Skeletal muscle tissue (tissue), 3 donors: ENCODE measurements at regions not wholly inside any gene's neighbourhood (a gene's known extent, or its start where the extent isn't known, plus 50 kb on each side); places are given as distances from the start of the nearest gene placed in this dataset.
A peak's percentile ranks its signal among the peaks of the same experiment; 100 is the strongest.
"Not testable (repeated sequence)": the region's sequence is repeated elsewhere in the genome, so short reads cannot be mapped to it uniquely, and the experiment has no call there.

Experiments
- H3K27ac ChIP-seq: one replicate; pipeline ENCODE4 v1.7.0; 2013; ENCODE audit warnings: mild to moderate bottlenecking, low read depth, low read length, inconsistent platforms
- H3K27me3 ChIP-seq, 3 donors: one replicate each; pipeline ENCODE4 v1.7.0; 2013; ENCODE audit warnings: low read length in 3 of 3; ENCODE audit not compliant: control insufficient read depth in 3 of 3, insufficient read depth in 3 of 3
- H3K36me3 ChIP-seq, 3 donors: one replicate each; pipeline ENCODE4 v1.7.0; 2013; ENCODE audit warnings: low read length in 3 of 3; ENCODE audit not compliant: control insufficient read depth in 3 of 3, insufficient read depth in 3 of 3
- H3K4me1 ChIP-seq, 3 donors: one replicate each; pipeline ENCODE4 v1.7.0; 2013; ENCODE audit warnings: low read length in 3 of 3, mild to moderate bottlenecking in 3 of 3; ENCODE audit not compliant: control insufficient read depth in 3 of 3, insufficient read depth in 3 of 3
- H3K4me3 ChIP-seq, 3 donors: one replicate each; pipeline ENCODE4 v1.7.0; 2013; ENCODE audit warnings: low read length in 3 of 3
- H3K9ac ChIP-seq, 3 donors: one replicate each; pipeline ENCODE4 v1.7.0; 2013; ENCODE audit warnings: low read length in 3 of 3, mild to moderate bottlenecking in 3 of 3, moderate library complexity in 2 of 3, low read depth in 1 of 3
- H3K9me3 ChIP-seq, 3 donors: one replicate each; pipeline ENCODE4 v1.7.0; 2013; ENCODE audit warnings: low read length in 3 of 3; ENCODE audit not compliant: control insufficient read depth in 3 of 3
- donor health status: Osteomylitis.

DNA sequence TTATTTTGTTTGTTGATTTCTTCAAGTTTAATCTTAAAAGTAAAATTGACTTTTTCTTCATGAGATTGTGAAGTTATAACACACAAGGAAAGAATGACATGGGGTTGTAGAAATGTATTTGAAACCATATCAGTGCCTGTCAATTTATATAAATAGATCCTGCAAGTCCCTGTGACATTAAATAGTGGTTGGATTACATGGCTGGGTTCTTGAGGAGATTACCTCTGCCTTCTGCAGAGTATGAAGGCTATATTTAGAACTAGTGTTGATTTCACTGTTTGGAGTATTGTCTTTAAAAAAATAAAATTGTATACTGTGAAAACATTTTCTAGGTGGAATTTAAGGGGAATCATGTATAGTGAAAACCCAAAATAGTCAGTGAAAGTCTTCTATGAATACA lies 385.8 kb upstream of the SMIM30 start:
- Histone ChIP-seq H3K9ac (peak overlapping the region in 2 of 3 donors; percentile 33 to 39), H3K4me1 (peaks cover 0 to 10% (median 9%) of the 10 kb centered on the region in 3 donors), H3K4me3 (peak overlapping the region in 1 of 3 donors; percentile 17), H3K27ac (peak overlapping the region; percentile 90), H3K27me3 (no peaks in the 10 kb centered on the region), H3K36me3 (no peaks in the 10 kb centered on the region), H3K9me3 (no peaks in the 10 kb centered on the region)

DNA sequence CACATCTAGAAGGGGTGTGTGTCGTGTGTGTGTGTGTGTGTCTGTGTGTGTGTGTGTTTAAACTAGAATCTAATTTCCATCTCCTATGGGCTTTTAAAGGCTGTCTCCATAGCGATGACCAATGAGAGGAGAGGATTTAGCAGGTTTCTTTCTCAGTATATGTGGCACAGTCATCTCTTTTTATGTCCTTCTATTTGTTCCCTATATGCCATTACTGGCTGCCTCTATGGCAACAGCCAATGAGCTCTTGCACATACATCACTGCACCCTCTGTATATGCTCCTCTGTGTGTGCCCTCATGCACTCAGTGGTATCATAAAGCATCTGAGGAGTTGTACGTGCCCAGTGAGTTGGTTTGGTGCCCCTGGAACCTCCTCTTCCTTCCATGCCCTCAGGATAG lies 378.2 kb upstream of the SMIM30 start:
- not testable (repeated sequence) for H3K4me3 ChIP-seq, H3K9me3 ChIP-seq, H3K9ac ChIP-seq, H3K36me3 ChIP-seq, H3K27ac ChIP-seq, H3K27me3 ChIP-seq, H3K4me1 ChIP-seq

DNA sequence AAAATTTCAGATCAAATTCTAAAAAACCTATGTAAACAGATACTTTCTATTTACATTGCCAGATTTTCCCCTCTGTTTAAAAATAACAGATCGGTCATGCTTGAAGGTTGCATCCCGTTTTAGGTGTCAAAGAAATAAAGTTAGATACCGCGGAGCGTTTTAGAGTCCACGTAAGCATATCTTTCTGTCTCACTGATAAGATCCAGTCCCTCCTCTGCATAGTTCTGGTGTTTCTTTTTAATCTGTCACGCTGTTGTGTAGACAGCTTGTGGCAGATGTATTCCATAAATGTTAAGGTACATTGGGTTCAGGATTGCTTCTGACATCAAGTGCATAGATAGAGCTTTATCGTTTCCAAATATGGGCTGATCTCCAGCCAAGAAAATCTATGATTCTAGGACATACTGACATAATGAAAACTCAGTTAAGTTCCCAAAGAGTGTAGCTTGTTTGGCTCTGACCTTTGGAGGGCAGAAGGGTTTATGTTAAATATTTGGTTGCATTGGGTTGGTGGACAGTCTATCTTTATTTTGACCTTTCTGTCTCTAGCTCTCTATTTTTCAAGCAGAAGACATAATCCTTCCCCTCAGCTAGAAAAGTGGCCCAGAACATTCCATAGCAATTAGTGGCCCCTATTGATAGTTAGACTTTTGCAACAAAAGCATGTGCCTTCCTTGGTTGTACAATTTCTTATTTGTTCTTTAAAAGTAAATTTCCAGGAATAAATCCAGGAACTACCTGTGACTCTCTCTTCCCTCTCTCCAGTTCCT lies 376.6 kb upstream of the SMIM30 start:
- H3K27ac ChIP-seq, H3K4me3 ChIP-seq, H3K9ac ChIP-seq, H3K27me3 ChIP-seq, H3K4me1 ChIP-seq, H3K36me3 ChIP-seq, H3K9me3 ChIP-seq: not testable (repeated sequence)

DNA sequence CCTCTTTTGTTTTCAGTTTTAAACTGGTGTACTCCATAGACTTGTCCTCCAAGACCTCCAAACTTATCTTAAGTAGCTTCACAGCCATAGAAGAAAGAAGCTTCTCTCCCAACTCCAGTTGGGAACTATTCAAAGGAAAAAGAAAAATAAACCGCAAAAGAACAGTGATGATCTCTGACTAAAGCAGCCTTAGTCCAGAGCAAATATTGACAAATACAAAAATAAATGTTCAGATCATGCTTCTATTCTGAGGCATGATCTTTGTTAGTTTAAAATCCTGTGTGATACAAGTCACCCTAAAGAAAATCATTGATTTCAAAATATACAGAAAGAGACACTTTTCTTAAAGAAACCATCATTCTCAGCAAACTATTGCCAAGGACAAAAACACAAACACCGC lies 373.0 kb upstream of the SMIM30 start:
- Histone ChIP-seq H3K4me1 (no peaks in the 10 kb centered on the region), H3K36me3 (no peaks in the 10 kb centered on the region), H3K9ac (no peak overlapping the region), H3K27me3 (no peaks in the 10 kb centered on the region), H3K27ac (no peak overlapping the region), H3K9me3 (peaks cover 0 to 2% (median 0%) of the 10 kb centered on the region in 3 donors), H3K4me3 (no peak overlapping the region)

DNA sequence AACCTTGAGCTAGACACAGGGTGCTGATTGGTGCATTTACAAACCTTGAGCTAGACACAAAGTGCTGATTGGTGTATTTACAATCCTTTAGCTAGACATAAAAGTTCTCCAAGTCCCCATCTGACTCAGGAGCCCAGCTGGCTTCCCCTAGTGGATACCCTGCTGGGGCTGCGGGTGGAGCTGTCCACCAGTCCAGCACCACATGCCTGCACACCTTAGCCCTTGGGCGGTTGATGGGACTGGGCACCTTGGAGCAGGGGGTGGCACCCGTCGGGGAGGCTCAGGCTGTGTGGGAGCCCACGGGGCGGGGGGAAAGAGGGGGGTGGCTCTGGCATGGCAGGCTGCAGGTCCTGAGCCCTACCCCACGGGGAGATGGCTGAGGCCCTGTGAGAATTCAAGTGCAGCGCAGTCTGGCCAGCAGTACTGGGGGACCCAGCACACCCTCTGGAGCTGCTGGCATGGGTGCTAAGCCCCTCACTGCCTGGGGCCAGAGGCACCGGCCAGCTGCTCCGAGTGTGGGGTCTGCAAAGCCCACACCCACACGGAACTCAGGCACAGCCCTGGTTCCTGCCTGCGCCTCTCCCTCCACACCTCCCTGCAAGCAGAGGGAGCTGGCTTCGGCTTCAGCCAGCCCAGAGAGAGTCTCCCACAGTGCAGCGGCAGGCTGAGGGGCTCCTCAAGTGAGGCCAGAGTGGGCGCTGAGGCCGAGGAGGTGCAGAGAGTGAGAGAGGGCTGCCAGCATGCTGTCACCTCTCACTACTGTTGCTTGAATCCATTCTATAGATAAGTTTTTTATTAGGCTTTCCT lies 369.8 kb upstream of the SMIM30 start:
- Histone ChIP-seq H3K9ac (no peak overlapping the region), H3K4me3 (no peak overlapping the region), H3K36me3 (no peaks in the 10 kb centered on the region), H3K27me3 (no peaks in the 10 kb centered on the region), H3K9me3 (peaks cover 0 to 4% (median 2%) of the 10 kb centered on the region in 3 donors), H3K4me1 (no peaks in the 10 kb centered on the region), H3K27ac (no peak overlapping the region)

DNA sequence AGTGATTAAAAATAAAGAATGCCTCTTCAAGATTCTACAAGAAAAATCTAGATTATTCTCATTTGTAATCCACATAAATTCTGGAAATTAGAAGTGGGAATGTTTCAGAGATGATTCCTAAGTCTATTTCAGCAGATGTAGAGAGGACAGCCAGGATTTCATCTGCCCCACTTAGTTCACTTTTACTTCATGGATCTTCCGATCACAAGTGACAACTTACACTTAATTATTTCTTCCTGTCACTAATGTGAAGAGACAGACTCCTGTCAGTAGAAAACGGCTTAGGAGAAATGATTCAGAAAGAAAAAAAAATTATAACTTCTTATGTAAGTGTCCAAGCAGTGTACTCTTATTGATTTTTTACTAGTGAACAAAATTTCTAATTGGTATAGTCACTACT lies 368.2 kb upstream of the SMIM30 start:
- peaks cover 0 to 4% (median 2%) of the 10 kb centered on the region in 3 donors for H3K9me3 ChIP-seq
- H3K36me3 ChIP-seq: no peaks in the 10 kb centered on the region
- H3K9ac ChIP-seq: no peak overlapping the region
- no peak overlapping the region for H3K27ac ChIP-seq
- H3K4me1 ChIP-seq: no peaks in the 10 kb centered on the region
- H3K27me3 ChIP-seq: no peaks in the 10 kb centered on the region
- H3K4me3 ChIP-seq: no peak overlapping the region

DNA sequence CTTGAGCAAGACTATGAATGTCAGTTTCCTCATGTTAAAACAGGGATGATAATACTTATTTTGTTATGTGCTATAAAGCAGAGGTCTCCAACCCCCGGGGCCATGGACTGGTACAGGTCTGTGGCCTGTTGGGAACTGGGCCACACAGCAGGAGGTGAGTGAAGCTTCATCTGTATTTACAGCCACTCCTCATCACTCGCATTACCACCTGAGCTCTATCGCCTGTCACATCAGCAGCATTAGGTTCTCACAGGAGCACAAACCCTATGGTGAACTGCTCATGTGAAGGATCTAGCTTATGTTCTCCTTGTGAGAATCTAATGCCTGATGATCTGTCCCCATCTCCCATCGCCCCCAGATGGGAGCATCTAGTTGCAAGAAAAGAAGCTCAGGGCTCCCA lies 365.3 kb upstream of the SMIM30 start:
- no peaks in the 10 kb centered on the region for H3K4me1 ChIP-seq
- no peak overlapping the region for H3K9ac ChIP-seq
- no peak overlapping the region for H3K4me3 ChIP-seq
- H3K9me3 ChIP-seq: peaks cover 0 to 4% (median 2%) of the 10 kb centered on the region in 3 donors
- no peaks in the 10 kb centered on the region for H3K36me3 ChIP-seq
- H3K27ac ChIP-seq: no peak overlapping the region
- no peaks in the 10 kb centered on the region for H3K27me3 ChIP-seq

DNA sequence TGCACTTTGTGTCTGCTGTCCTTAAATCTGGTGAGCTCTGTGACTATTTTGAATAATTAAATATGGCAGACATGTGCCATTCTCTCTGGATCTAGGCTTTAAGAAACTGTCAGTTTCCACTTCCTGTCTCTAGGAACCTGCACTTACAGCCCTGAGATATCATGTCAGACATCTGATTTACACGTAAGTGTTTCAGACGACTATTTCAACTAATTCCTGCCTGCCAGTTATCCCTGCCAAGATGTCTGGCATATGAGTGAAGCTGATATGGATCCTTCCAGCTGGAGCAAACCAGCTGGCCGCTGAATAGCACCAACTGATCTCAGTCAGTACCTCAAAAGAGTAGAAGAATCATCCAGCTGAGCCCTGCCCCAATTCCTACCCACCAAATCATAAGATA lies 362.2 kb upstream of the SMIM30 start:
- Histone ChIP-seq H3K27me3 (no peaks in the 10 kb centered on the region), H3K4me1 (no peaks in the 10 kb centered on the region), H3K27ac (no peak overlapping the region), H3K36me3 (no peaks in the 10 kb centered on the region), H3K9ac (no peak overlapping the region), H3K9me3 (peaks cover 0 to 2% (median 2%) of the 10 kb centered on the region in 3 donors), H3K4me3 (no peak overlapping the region)

DNA sequence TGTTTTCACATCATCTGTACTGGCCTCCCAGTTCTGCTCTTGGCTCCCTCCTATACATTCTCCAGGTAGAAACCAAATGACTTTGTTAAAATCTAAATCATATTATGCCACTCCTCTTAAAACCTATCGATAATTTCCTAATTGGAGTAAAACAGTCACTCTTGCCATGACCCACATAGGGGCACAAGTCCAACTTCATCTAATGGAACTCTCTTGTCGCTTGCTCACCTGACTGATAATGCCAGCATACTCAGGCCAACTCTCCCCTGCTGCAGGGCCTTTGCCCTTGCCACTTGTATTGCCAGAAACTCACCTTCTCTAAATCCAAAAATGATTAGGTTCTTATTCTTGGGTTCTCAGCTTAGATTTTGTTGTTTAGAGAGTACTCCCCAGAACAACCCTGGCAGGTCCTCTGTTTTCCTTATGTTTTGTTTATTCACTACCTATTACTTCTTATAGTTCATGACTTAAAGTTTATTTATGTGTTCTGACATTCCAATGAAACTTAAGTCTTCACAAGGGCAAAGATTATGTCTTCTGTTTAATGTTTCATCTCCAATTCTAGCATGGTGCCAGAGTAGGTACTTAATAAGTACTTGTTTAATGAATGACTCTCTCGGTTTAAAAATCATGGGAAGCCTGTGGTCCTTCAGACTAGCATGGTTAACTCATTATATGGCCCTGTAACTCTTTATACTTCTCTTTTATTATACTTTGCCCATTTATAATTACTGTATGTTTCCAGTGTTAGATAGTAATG lies 345.9 kb upstream of the SMIM30 start:
- H3K9me3 ChIP-seq: peaks cover 0 to 2% (median 0%) of the 10 kb centered on the region in 3 donors
- no peak overlapping the region for H3K4me3 ChIP-seq
- H3K4me1 ChIP-seq: no peaks in the 10 kb centered on the region
- H3K27me3 ChIP-seq: no peaks in the 10 kb centered on the region
- no peak overlapping the region for H3K9ac ChIP-seq
- no peaks in the 10 kb centered on the region for H3K36me3 ChIP-seq
- no peak overlapping the region for H3K27ac ChIP-seq

DNA sequence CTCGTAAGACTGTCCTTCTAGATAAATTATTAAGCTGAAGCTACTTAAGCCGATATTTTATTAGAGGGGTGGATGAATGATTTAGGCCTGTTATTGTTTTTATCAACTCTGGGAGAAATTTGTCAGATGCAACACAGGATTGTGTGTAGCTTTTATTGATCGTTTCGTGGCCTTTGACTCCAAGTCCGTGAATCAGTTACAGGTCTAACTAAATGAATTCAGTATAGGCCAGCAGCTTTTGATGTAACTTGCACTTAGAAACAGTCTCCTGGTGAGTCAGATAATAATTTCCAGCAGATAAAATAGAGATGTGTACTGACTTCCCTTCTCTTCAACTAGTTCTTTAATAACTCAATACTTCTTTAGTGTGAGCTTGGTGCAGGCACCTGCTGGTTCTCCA lies 341.7 kb upstream of the SMIM30 start:
- H3K27ac ChIP-seq: no peak overlapping the region
- H3K4me3 ChIP-seq: no peak overlapping the region
- no peak overlapping the region for H3K9ac ChIP-seq
- no peaks in the 10 kb centered on the region for H3K27me3 ChIP-seq
- no peaks in the 10 kb centered on the region for H3K4me1 ChIP-seq
- H3K9me3 ChIP-seq: no peaks in the 10 kb centered on the region
- no peaks in the 10 kb centered on the region for H3K36me3 ChIP-seq
